Sciatic nerve (tissue), 2 donors: ENCODE measurements at regions not wholly inside any gene's neighbourhood (a gene's known extent, or its start where the extent isn't known, plus 50 kb on each side); places are given as distances from the start of the nearest gene placed in this dataset. TPM values are rescaled to one million over a fixed set of nuclear protein-coding genes. Genes with fewer than 3 reads are reported as not detected.

Experiments
- ATAC-seq: fragments of 200-7000 bp; cut with Tn5 transposase; one replicate; pipeline ENCODE4 v1.9.1; 2020; ENCODE audit warnings: mild to moderate bottlenecking, moderate library complexity
- DNase-seq: peaks from one replicate; pipeline ENCODE4 v3.0.0-alpha.2; 2020; ENCODE audit warnings: low spot score
- intact Hi-C: fragments of 100-400 bp; cut with DNase I; formaldehyde crosslinking; loops from one replicate; pipeline ENCODE4 v1.14.2; 2022
- microRNA-seq: library from miRNA; unstranded; fragments of <30 nt; microRNA quantifications from one replicate; pipeline ENCODE4 v1.2.0, GENCODE V29; 2020
- donor health status: DM: no; HTN: no; CAD: no.
- donor health status: DM: no; HTN: no; CAD: no.

GRCh38 chr2:212592695-212593094, 54.1 kb upstream of the ERBB4 start:
- intact Hi-C loops: no loop called here
- ATAC-seq (no peak), DNase-seq (no peak)

Small RNA genes in the stretch of these regions (microRNA-seq; reads per million reads assigned to microRNA genes)
- gene MIR4776-1 (not detected), gene MIR4776-2 (not detected)
